GM23338 (cell line): ENCODE measurements at regions not wholly inside any gene's neighbourhood (a gene's known extent, or its start where the extent isn't known, plus 50 kb on each side); places are given as distances from the start of the nearest gene placed in this dataset.

Experiments used
- ATAC-seq: fragments of 200-7000 bp; cut with Tn5 transposase; 3 replicates; pipeline ENCODE4 v1.9.1; 2020
- DNase-seq: peaks from one replicate; pipeline ENCODE4 v3.0.0-alpha.2; 2015; ENCODE audit warnings: low spot score
- H2AFZ ChIP-seq: fragments of 200-600 bp; sonication (generic); 2 replicates; pipeline ENCODE4 v1.8.0; 2016; ENCODE audit warnings: antibody characterized with exemption, mild to moderate bottlenecking, moderate library complexity
- H3F3A ChIP-seq: fragments of 200-600 bp; sonication (generic); replicated peaks from 2 replicates; pipeline ENCODE4 v1.8.0; 2017; ENCODE audit warnings: antibody characterized with exemption, mixed run types, low read depth
- H3K27ac ChIP-seq: fragments of 200-600 bp; sonication (generic); 2 replicates; pipeline ENCODE4 v1.6.1; 2016; ENCODE audit warnings: low read depth
- H3K27me3 ChIP-seq: fragments of 200-600 bp; sonication (generic); 2 replicates; pipeline ENCODE4 v1.8.0; 2016; ENCODE audit warnings: mild to moderate bottlenecking, mixed run types, moderate library complexity; ENCODE audit not compliant: insufficient read depth
- H3K36me3 ChIP-seq: fragments of 200-600 bp; sonication (generic); 2 replicates; pipeline ENCODE4 v1.8.0; 2016; ENCODE audit warnings: mild to moderate bottlenecking; ENCODE audit not compliant: insufficient read depth
- H3K4me1 ChIP-seq: fragments of 200-600 bp; sonication (generic); 2 replicates; pipeline ENCODE4 v1.8.0; 2016; ENCODE audit warnings: mild to moderate bottlenecking, moderate library complexity; ENCODE audit not compliant: insufficient read depth
- H3K4me2 ChIP-seq: fragments of 200-600 bp; sonication (generic); 2 replicates; pipeline ENCODE4 v1.7.1; 2017; ENCODE audit warnings: mixed run types
- H3K4me3 ChIP-seq: fragments of 200-600 bp; sonication (generic); 2 replicates; pipeline ENCODE4 v1.6.1; 2016; ENCODE audit warnings: mixed run types
- H3K79me2 ChIP-seq: fragments of 200-600 bp; sonication (generic); replicated peaks from 2 replicates; pipeline ENCODE4 v1.8.0; 2017; ENCODE audit warnings: mild to moderate bottlenecking; ENCODE audit not compliant: insufficient read depth
- H3K9me2 ChIP-seq: fragments of 200-600 bp; sonication (generic); 2 replicates; pipeline ENCODE4 v1.8.0; 2017; ENCODE audit not compliant: insufficient read depth
- H4K20me1 ChIP-seq: fragments of 200-600 bp; sonication (generic); replicated peaks from 2 replicates; pipeline ENCODE4 v1.8.0; 2017; ENCODE audit warnings: mild to moderate bottlenecking; ENCODE audit not compliant: insufficient read depth
- H3K27ac Mint-ChIP-seq: 2 replicates; pipeline ENCODE4 v1.8.0; 2020; ENCODE audit warnings: inconsistent platforms, mild to moderate bottlenecking, moderate library complexity, mixed read lengths
- H3K27me3 Mint-ChIP-seq: 3 replicates; pipeline ENCODE4 v1.8.0; 2022; ENCODE audit warnings: low read depth, mild to moderate bottlenecking, moderate library complexity, mixed read lengths, inconsistent platforms; ENCODE audit not compliant: insufficient read depth, poor library complexity
- H3K36me3 Mint-ChIP-seq: 3 replicates; pipeline ENCODE4 v1.8.0; 2021; ENCODE audit warnings: low read depth, mild to moderate bottlenecking, inconsistent platforms, moderate library complexity, mixed read lengths
- H3K4me1 Mint-ChIP-seq: 3 replicates; pipeline ENCODE4 v1.8.0; 2020; ENCODE audit warnings: mild to moderate bottlenecking, inconsistent platforms, mixed read lengths
- H3K4me3 Mint-ChIP-seq: 3 replicates; pipeline ENCODE4 v1.8.0; 2021; ENCODE audit warnings: moderate library complexity, mild to moderate bottlenecking, inconsistent platforms, mixed read lengths
- H3K9me3 Mint-ChIP-seq: 3 replicates; pipeline ENCODE4 v1.8.0; 2020; ENCODE audit warnings: moderate library complexity, mild to moderate bottlenecking, inconsistent platforms, mixed read lengths
- CREB1 ChIP-seq: fragments of 250-450 bp; sonication (Bioruptor Pico); IDR thresholded peaks from 2 replicates; pipeline ENCODE4 v1.5.0; 2020; ENCODE audit warnings: low read depth, mild to moderate bottlenecking, moderate library complexity
- CTCF ChIP-seq, 2 experiments: fragments of 200-600 bp in 1 of 2; sonication (generic) in 1 of 2; conservative IDR thresholded peaks; 2 replicates each; pipeline versions ENCODE4 v1.5.1 to v1.6.1; 2016 to 2017; ENCODE audit warnings: antibody characterized with exemption in 2 of 2, low read depth in 2 of 2, mild to moderate bottlenecking in 2 of 2, moderate library complexity in 1 of 2
- ETS1 ChIP-seq: IDR thresholded peaks from 2 replicates; pipeline ENCODE4 v1.6.1; 2016; ENCODE audit warnings: antibody characterized with exemption
- EZH2 ChIP-seq: fragments of 200-600 bp; sonication (generic); IDR thresholded peaks from one replicate; pipeline ENCODE4 v1.8.0; 2017; ENCODE audit warnings: antibody characterized with exemption, mild to moderate bottlenecking, low read depth; ENCODE audit not compliant: unreplicated experiment
- EZH2phosphoT487 ChIP-seq: fragments of 200-600 bp; sonication (generic); IDR thresholded peaks from one replicate; pipeline ENCODE4 v1.8.1; 2018; ENCODE audit warnings: antibody characterized with exemption; ENCODE audit not compliant: unreplicated experiment
- JUNB ChIP-seq: IDR thresholded peaks from one replicate; pipeline ENCODE4 v1.6.1; 2016; ENCODE audit warnings: antibody characterized with exemption; ENCODE audit not compliant: unreplicated experiment
- NANOG ChIP-seq: IDR thresholded peaks from 2 replicates; pipeline ENCODE4 v1.6.1; 2016; ENCODE audit warnings: antibody characterized with exemption, borderline replicate concordance
- POLR2AphosphoS5 ChIP-seq: IDR thresholded peaks from 2 replicates; pipeline ENCODE4 v1.6.1; 2016; ENCODE audit warnings: antibody characterized with exemption, low read depth
- REST ChIP-seq: IDR thresholded peaks from one replicate; pipeline ENCODE4 v1.6.1; 2018; ENCODE audit warnings: antibody characterized with exemption; ENCODE audit not compliant: unreplicated experiment
- STAT1 ChIP-seq: IDR thresholded peaks from one replicate; pipeline ENCODE4 v1.6.1; 2016; ENCODE audit warnings: antibody characterized with exemption; ENCODE audit not compliant: unreplicated experiment
- ZNF114 ChIP-seq: fragments of 250-450 bp; sonication (Bioruptor Pico); IDR thresholded peaks from 2 replicates; pipeline ENCODE4 v1.5.0; 2020; ENCODE audit warnings: mild to moderate bottlenecking, moderate library complexity
- ZNF331 ChIP-seq: fragments of 250-450 bp; sonication (Bioruptor Pico); IDR thresholded peaks from 2 replicates; pipeline ENCODE4 v1.5.0; 2020; ENCODE audit warnings: low read depth, mild to moderate bottlenecking, moderate library complexity
- ZNF462 ChIP-seq: fragments of 250-450 bp; sonication (Bioruptor Pico); IDR thresholded peaks from 2 replicates; pipeline ENCODE4 v1.5.0; 2020; ENCODE audit warnings: mild to moderate bottlenecking, moderate library complexity

- no peak overlapping the region for H3K27ac ChIP-seq
- no peaks in the 10 kb centered on the region for H3K4me1 Mint-ChIP-seq
- no peaks in the 10 kb centered on the region for H3K79me2 ChIP-seq
- no peaks in the 10 kb centered on the region for H3K27me3 ChIP-seq
- H3K4me1 ChIP-seq: no peaks in the 10 kb centered on the region
- H3K4me2 ChIP-seq: no peak overlapping the region
- no peaks in the 10 kb centered on the region for H3K9me2 ChIP-seq
- no peak overlapping the region for H3K27ac Mint-ChIP-seq
- H2AFZ ChIP-seq: no peak overlapping the region
- no peak for DNase-seq
- no peak overlapping the region for H3K4me3 ChIP-seq
- TF ChIP-seq CREB1 (no peak), ZNF462 (no peak), REST (no peak), EZH2 (no peak), CTCF (conservative IDR thresholded peaks at IDR 0.05; ENCODE audit: low read depth in 2 of 2) (no peak), ZNF114 (CRISPR knock-in tag) (no peak), JUNB (no peak), STAT1 (no peak), POLR2AphosphoS5 (no peak), EZH2phosphoT487 (no peak), ZNF331 (CRISPR knock-in tag) (no peak), NANOG (no peak), ETS1 (no peak)
- no peak for ATAC-seq
- H3F3A ChIP-seq: no peaks in the 10 kb centered on the region
- H3K4me3 Mint-ChIP-seq: no peak overlapping the region
- no peaks in the 10 kb centered on the region for H4K20me1 ChIP-seq
- H3K27me3 Mint-ChIP-seq: peaks cover 5% of the 10 kb centered on the region
- no peaks in the 10 kb centered on the region for H3K36me3 ChIP-seq
- H3K9me3 Mint-ChIP-seq: peaks cover 5% of the 10 kb centered on the region
- no peaks in the 10 kb centered on the region for H3K36me3 Mint-ChIP-seq
Observed at GRCh38 chr13:26861941-26862340, 101.4 kb upstream of the GPR12 start.
